ENCODE measurements at regions not wholly inside any gene's neighbourhood (a gene's known extent, or its start where the extent isn't known, plus 50 kb on each side); places are given as distances from the start of the nearest gene placed in this dataset.
A peak's percentile ranks its signal among the peaks of the same experiment; 100 is the strongest.

DNA sequence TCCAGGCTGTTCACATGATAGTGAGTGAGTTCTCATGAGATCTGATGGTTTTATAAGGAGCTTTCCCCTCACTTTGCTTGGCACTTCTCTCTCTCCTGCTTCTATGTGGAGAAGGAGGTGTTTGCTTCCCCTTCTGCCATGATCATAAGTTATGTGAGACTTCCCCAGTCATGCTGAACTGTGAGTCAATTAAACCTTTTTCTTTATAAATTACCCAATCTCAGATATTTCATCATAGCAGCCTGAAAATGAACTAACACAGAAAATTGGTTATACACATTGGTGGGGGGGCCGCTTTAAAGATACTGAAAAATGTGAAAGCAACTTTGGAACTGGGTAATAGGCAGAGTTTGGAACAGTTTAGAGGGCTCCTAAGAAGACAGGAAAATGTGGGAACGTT is 741.1 kb upstream of the LUZP2 start:
- Histone ChIP-seq H3K4me3 (no peak overlapping the region), H3K27me3 (no peaks in the 10 kb centered on the region), H3K27ac (no peak overlapping the region), H3K9me3 (ENCODE audit: low read depth) (no peaks in the 10 kb centered on the region), H3K4me1 (ENCODE audit: low read depth) (no peaks in the 10 kb centered on the region), H3K36me3 (no peaks in the 10 kb centered on the region)
- TF ChIP-seq, protein P1, sequence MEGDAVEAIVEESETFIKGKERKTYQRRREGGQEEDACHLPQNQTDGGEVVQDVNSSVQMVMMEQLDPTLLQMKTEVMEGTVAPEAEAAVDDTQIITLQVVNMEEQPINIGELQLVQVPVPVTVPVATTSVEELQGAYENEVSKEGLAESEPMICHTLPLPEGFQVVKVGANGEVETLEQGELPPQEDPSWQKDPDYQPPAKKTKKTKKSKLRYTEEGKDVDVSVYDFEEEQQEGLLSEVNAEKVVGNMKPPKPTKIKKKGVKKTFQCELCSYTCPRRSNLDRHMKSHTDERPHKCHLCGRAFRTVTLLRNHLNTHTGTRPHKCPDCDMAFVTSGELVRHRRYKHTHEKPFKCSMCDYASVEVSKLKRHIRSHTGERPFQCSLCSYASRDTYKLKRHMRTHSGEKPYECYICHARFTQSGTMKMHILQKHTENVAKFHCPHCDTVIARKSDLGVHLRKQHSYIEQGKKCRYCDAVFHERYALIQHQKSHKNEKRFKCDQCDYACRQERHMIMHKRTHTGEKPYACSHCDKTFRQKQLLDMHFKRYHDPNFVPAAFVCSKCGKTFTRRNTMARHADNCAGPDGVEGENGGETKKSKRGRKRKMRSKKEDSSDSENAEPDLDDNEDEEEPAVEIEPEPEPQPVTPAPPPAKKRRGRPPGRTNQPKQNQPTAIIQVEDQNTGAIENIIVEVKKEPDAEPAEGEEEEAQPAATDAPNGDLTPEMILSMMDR (IDR thresholded peaks at IDR 0.05; ENCODE audit: low read depth, low read length): no peak
- peak in 1 of 2 donors; percentile 5 for DNase-seq (ENCODE audit: low read depth in 1 of 2, low spot score in 1 of 2)

DNA sequence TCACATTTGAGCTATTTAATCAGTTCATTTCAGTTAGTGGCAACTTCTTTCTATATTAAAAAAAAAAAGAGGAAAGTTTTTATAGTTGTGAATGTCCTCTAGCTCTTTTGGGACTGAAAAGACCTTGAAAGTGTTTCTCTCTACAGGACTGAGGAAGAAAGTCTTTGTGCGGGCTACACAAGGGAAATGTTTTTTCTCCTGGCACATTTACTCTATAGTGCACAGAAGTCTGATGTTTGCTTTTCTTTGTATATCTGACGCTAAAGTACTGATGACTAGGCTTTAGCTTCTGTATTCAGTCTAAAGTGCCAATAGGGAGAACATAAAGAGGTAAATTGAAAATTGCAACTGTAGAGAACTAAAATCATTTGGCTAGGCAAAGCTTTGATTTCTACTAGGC is 737.4 kb upstream of the LUZP2 start:
- H3K27ac ChIP-seq: no peak overlapping the region
- no peaks in the 10 kb centered on the region for H3K36me3 ChIP-seq
- H3K9me3 ChIP-seq (ENCODE audit: low read depth): no peaks in the 10 kb centered on the region
- H3K4me3 ChIP-seq: no peak overlapping the region
- H3K4me1 ChIP-seq (ENCODE audit: low read depth): no peaks in the 10 kb centered on the region
- H3K27me3 ChIP-seq: no peaks in the 10 kb centered on the region
- TF ChIP-seq, protein P1 (IDR thresholded peaks at IDR 0.05; ENCODE audit: low read depth, low read length): no peak
- no peak for DNase-seq (ENCODE audit: low read depth in 1 of 2, low spot score in 1 of 2)

DNA sequence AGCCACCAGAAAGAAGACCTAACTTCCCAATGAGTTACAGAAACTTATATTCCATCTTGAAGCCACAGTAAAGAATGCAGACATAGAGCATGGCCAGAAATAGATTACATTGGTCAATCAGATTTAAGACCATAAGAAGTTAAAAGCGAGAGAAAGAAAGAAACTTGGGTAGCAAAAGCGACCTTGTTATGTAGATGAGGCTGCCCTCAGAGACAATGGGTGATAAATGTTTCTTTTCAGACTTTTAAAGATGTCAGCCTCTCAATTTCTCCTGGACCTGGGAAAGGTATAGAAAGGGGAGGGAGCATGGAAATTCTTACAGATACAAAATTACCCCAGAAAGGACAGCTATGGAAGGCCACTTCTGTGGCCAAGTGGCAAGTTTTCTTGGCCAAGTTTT is 732.6 kb upstream of the LUZP2 start:
- peaks cover 7% of the 10 kb centered on the region for H3K9me3 ChIP-seq (ENCODE audit: low read depth)
- no peak overlapping the region for H3K27ac ChIP-seq
- no peaks in the 10 kb centered on the region for H3K27me3 ChIP-seq
- no peak for DNase-seq (ENCODE audit: low read depth in 1 of 2, low spot score in 1 of 2)
- no peaks in the 10 kb centered on the region for H3K4me1 ChIP-seq (ENCODE audit: low read depth)
- no peaks in the 10 kb centered on the region for H3K36me3 ChIP-seq
- TF ChIP-seq, protein P1 (IDR thresholded peaks at IDR 0.05; ENCODE audit: low read depth, low read length): no peak
- no peak overlapping the region for H3K4me3 ChIP-seq

DNA sequence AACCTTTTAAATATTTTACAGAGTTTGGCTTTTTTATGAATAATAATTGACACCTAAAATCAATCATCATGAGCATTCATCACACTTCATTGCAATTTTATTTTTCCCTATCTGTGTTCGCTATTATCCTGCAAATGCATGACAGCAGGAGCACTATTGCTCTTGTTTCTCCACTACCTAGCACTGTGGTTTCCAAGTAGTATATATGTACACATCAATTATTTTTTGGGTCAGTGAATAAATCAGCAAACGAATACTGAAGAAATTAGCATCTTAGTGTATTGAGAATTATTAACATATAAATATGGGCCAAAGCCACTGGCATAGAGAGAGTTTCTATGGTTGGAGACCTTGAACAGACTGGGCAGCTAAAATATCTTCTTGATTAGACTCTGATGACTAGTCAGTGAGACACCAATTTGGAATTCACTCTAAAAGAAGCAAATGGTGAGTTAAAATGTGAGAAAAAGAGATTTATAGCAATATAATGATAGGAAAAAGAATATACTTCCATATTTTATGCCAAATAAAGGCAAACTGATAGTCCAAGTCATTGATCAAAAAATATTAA is 731.1 kb upstream of the LUZP2 start:
- TF ChIP-seq, protein P1 (IDR thresholded peaks at IDR 0.05; ENCODE audit: low read depth, low read length): no peak
- H3K36me3 ChIP-seq: no peaks in the 10 kb centered on the region
- no peaks in the 10 kb centered on the region for H3K27me3 ChIP-seq
- peaks cover 7% of the 10 kb centered on the region for H3K9me3 ChIP-seq (ENCODE audit: low read depth)
- no peak overlapping the region for H3K27ac ChIP-seq
- H3K4me3 ChIP-seq: no peak overlapping the region
- no peak for DNase-seq (ENCODE audit: low read depth in 1 of 2, low spot score in 1 of 2)
- no peaks in the 10 kb centered on the region for H3K4me1 ChIP-seq (ENCODE audit: low read depth)

DNA sequence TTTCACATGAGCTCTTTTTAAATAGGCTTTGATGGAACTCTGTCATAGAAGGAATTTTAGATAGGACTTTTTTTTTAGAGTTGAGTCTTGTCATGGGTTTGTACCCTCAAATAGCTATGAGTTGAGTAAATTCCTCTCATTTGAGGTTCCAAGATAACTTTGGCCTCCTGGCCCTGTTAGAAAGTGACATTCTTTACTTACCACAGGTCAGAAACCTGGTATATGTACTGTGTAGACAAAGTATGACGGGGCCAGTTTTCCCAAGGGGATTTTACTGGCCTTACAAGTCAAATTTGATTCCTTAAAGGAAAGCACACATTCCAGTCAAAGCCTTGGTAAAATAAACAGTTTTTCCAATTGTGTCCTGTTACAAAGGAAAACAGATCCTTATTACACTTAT is 729.3 kb upstream of the LUZP2 start:
- DNase-seq (ENCODE audit: low read depth in 1 of 2, low spot score in 1 of 2): no peak
- Histone ChIP-seq H3K27me3 (no peaks in the 10 kb centered on the region), H3K4me1 (ENCODE audit: low read depth) (no peaks in the 10 kb centered on the region), H3K36me3 (no peaks in the 10 kb centered on the region), H3K4me3 (no peak overlapping the region), H3K9me3 (ENCODE audit: low read depth) (peaks cover 7% of the 10 kb centered on the region), H3K27ac (no peak overlapping the region)
- TF ChIP-seq, protein P1 (IDR thresholded peaks at IDR 0.05; ENCODE audit: low read depth, low read length): no peak

DNA sequence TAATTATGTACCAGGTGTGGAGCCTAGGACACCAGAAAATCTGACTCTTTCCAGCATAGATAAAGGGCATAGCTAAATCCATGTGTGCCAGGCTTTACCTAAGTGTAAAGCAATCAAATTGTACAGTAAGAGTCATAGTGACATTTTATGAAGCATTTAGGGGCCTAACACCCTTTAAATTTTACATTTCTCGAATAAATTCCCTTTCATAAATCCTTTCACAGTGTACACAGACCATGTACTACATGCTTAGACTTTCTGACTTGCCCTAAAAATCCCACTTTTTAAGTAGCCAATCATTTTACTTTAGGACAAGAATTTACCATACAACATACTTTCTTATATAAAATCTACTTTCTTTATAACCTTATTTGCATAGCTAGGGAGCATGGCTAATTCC is 727.6 kb upstream of the LUZP2 start:
- no peaks in the 10 kb centered on the region for H3K4me1 ChIP-seq (ENCODE audit: low read depth)
- DNase-seq (ENCODE audit: low read depth in 1 of 2, low spot score in 1 of 2): no peak
- peaks cover 7% of the 10 kb centered on the region for H3K9me3 ChIP-seq (ENCODE audit: low read depth)
- no peaks in the 10 kb centered on the region for H3K27me3 ChIP-seq
- no peak overlapping the region for H3K27ac ChIP-seq
- H3K36me3 ChIP-seq: no peaks in the 10 kb centered on the region
- TF ChIP-seq, protein P1 (IDR thresholded peaks at IDR 0.05; ENCODE audit: low read depth, low read length): no peak
- no peak overlapping the region for H3K4me3 ChIP-seq

All from cardiac muscle cell (in vitro differentiated cells and primary cell).